OCI-LY3 (cell line): ENCODE measurements at regions not wholly inside any gene's neighbourhood (a gene's known extent, or its start where the extent isn't known, plus 50 kb on each side); places are given as distances from the start of the nearest gene placed in this dataset.

Source experiments
- EZH2phosphoT487 ChIP-seq: fragments of 200-600 bp; shearing (Covaris generic); IDR thresholded peaks from 2 replicates; pipeline ENCODE4 v1.6.1; 2018; ENCODE audit warnings: antibody characterized with exemption, mixed run types, low read depth
- TF ChIP-seq, protein P1 (sequence below): fragments of 200-600, 300-600 bp; sonication (generic); IDR thresholded peaks from 2 replicates; pipeline ENCODE4 v1.5.1; 2014; ENCODE audit warnings: antibody characterized with exemption, low read length, low read depth

DNA sequence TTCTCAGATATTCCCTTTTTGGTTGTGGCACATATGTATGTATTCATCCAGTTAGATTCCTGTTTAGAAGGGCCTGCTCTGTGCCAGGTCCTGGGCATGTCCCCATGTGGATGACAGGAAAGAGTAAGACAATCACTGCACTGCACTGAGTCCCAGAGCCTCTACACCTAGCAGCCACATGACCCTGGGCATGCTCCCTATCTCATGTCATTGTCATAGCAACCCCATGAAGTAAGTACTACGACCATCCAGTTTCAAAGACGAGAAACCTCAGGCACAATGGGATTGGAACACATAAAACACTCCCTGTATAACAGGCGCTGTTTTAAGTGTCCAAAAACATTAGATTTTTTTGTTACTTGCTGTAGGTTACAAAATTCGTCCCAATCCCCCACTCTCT, 594.4 kb downstream of the UQCRFS1 start:
- TF ChIP-seq, protein P1, sequence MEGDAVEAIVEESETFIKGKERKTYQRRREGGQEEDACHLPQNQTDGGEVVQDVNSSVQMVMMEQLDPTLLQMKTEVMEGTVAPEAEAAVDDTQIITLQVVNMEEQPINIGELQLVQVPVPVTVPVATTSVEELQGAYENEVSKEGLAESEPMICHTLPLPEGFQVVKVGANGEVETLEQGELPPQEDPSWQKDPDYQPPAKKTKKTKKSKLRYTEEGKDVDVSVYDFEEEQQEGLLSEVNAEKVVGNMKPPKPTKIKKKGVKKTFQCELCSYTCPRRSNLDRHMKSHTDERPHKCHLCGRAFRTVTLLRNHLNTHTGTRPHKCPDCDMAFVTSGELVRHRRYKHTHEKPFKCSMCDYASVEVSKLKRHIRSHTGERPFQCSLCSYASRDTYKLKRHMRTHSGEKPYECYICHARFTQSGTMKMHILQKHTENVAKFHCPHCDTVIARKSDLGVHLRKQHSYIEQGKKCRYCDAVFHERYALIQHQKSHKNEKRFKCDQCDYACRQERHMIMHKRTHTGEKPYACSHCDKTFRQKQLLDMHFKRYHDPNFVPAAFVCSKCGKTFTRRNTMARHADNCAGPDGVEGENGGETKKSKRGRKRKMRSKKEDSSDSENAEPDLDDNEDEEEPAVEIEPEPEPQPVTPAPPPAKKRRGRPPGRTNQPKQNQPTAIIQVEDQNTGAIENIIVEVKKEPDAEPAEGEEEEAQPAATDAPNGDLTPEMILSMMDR: no peak
- no peak for TF ChIP-seq EZH2phosphoT487
